Ovary (tissue), 7 donors: ENCODE measurements at regions not wholly inside any gene's neighbourhood (a gene's known extent, or its start where the extent isn't known, plus 50 kb on each side); places are given as distances from the start of the nearest gene placed in this dataset.

Source experiments
- DNase-seq, 5 donors: peaks; one replicate each; pipeline ENCODE4 v3.0.0-alpha.2; 2019 to 2020
- H3K27ac ChIP-seq, 2 donors: fragments of 200-600 bp; one replicate each; pipeline versions ENCODE4 v1.5.1 to v1.8.0; 2019 to 2022
- H3K27me3 ChIP-seq: fragments of 200-600 bp; one replicate; pipeline ENCODE4 v1.8.0; 2022
- H3K36me3 ChIP-seq: fragments of 200-600 bp; sonication (generic); one replicate; pipeline ENCODE4 v1.5.1; 2019
- H3K4me1 ChIP-seq: one replicate; pipeline ENCODE4 v1.8.1; 2013; ENCODE audit warnings: mild to moderate bottlenecking, moderate library complexity; ENCODE audit not compliant: insufficient read depth
- H3K4me3 ChIP-seq: fragments of 200-600 bp; sonication (generic); one replicate; pipeline ENCODE4 v1.5.1; 2017
- H3K9me3 ChIP-seq, 2 donors: fragments of 200-600 bp in 1 of 2; sonication (generic) in 1 of 2; one replicate each; pipeline versions ENCODE4 v1.5.1 to v1.8.1; 2013 to 2019; ENCODE audit warnings: mild to moderate bottlenecking in 1 of 2, moderate library complexity in 1 of 2
- EP300 ChIP-seq: sonication (generic); formaldehyde crosslinking; IDR thresholded peaks from one replicate; pipeline ENCODE4 v1.6.1; 2017; ENCODE audit warnings: antibody characterized with exemption
- POLR2A ChIP-seq: fragments of 450-650 bp; IDR thresholded peaks from one replicate; pipeline ENCODE4 v1.6.1; 2017; ENCODE audit warnings: antibody characterized with exemption, mild to moderate bottlenecking, moderate library complexity
- WGBS, 3 donors: extraction: QIAGEN DNeasy Blood & Tissue Kit in 1 of 3; methylation state at CpG; one replicate each; pipeline versions ENCODE4 v1.1.5 to v1.1.7; 2013 to 2017; 5-methylcytosine and 5-hydroxymethylcytosine counted together
- intact Hi-C, 4 donors: fragments of 100-400 bp; cut with DNase I; formaldehyde crosslinking; loops; one replicate each; pipeline versions ENCODE4 v1.11.0 to v1.15.1; 2022 to 2023
- TF ChIP-seq, protein P1 (sequence below), 3 donors: fragments of 450-650 bp in 2 of 3; fragments of 200-600 bp in 1 of 3; IDR thresholded peaks; one replicate each; pipeline versions ENCODE4 v1.5.1 to v1.8.0; 2016 to 2022; ENCODE audit warnings: antibody characterized with exemption in 3 of 3, mild to moderate bottlenecking in 1 of 3
- donor health status: DM: no; HTN: no; CAD: no; lungs with moderate emphysema.
- donor health status: DM: no; HTN: no; CAD: no.
- donor health status: Bipolar disorder and iron deficiency.
- donor health status: DM: no; HTN: no; CAD: no.
- donor health status: DM: yes; HTN: yes; CAD: no.

DNA sequence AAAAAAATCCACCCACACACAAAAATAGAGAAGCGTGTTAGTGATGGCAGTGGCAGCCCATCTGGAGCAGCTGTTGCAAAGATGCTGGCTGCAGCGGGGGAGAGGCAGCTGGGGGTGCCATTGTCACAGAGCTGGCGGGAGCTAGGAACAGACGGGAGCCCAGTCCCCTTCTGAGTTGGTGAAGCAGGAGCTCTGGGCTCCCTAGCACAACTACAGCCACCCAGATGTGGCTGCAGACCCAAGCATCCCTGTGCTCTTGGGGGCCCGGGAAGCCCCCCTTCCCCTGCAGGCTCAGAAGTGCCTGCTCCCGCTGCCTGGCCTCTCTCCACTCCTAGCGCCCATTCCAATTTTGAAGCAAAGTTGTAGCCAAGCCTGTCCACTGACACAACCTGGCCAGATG is 366.6 kb upstream of the MC4R start:
- TF ChIP-seq, protein P1, sequence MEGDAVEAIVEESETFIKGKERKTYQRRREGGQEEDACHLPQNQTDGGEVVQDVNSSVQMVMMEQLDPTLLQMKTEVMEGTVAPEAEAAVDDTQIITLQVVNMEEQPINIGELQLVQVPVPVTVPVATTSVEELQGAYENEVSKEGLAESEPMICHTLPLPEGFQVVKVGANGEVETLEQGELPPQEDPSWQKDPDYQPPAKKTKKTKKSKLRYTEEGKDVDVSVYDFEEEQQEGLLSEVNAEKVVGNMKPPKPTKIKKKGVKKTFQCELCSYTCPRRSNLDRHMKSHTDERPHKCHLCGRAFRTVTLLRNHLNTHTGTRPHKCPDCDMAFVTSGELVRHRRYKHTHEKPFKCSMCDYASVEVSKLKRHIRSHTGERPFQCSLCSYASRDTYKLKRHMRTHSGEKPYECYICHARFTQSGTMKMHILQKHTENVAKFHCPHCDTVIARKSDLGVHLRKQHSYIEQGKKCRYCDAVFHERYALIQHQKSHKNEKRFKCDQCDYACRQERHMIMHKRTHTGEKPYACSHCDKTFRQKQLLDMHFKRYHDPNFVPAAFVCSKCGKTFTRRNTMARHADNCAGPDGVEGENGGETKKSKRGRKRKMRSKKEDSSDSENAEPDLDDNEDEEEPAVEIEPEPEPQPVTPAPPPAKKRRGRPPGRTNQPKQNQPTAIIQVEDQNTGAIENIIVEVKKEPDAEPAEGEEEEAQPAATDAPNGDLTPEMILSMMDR (IDR thresholded peaks at IDR 0.05) = no peak
- TF ChIP-seq POLR2A (no peak), EP300 (no peak)

DNA sequence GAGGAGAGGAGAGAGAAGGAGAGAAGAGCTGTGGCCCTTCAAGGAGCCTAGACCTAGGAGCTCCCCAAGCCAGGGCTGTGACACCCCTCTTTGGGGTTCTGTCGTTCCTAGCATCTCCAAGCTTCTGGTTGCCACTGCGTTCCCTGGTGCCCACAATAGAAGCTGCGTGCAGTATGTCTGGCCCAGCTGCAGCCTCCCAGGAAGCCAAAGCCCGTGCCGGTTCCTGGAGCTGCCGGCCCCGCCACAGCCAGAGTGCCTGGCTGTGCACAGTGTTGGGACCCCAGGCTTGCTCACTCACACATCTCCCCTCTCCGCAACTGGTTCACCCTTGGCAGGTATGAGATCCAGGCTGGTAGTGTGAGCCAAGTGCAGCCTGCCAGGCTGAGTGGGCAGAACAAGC is 367.7 kb upstream of the MC4R start:
- no peaks in the 10 kb centered on the region for H3K27me3 ChIP-seq
- H3K4me3 ChIP-seq = no peak overlapping the region
- no peaks in the 10 kb centered on the region for H3K4me1 ChIP-seq
- TF ChIP-seq POLR2A (no peak), EP300 (no peak)
- TF ChIP-seq, protein P1 (IDR thresholded peaks at IDR 0.05) = no peak
- H3K36me3 ChIP-seq = no peaks in the 10 kb centered on the region
- intact Hi-C loops = no loop called here
- no peak for DNase-seq
- no peaks in the 10 kb centered on the region for H3K9me3 ChIP-seq
- 85 to 88% (median 87%) methylated on average over 8 of the region's 8 CpGs for WGBS, 3 donors
- no peak overlapping the region for H3K27ac ChIP-seq

More for the DNA sequence above, 366.6 kb upstream of the MC4R start:
- intact Hi-C loops = no loop called here
- Histone ChIP-seq H3K27me3 (no peaks in the 10 kb centered on the region), H3K36me3 (no peaks in the 10 kb centered on the region), H3K27ac (no peak overlapping the region), H3K4me3 (no peak overlapping the region), H3K9me3 (no peaks in the 10 kb centered on the region), H3K4me1 (no peaks in the 10 kb centered on the region)
- no peak for DNase-seq
- WGBS, 3 donors = 81 to 83% (median 82%) methylated on average over 7 of the region's 7 CpGs

DNA sequence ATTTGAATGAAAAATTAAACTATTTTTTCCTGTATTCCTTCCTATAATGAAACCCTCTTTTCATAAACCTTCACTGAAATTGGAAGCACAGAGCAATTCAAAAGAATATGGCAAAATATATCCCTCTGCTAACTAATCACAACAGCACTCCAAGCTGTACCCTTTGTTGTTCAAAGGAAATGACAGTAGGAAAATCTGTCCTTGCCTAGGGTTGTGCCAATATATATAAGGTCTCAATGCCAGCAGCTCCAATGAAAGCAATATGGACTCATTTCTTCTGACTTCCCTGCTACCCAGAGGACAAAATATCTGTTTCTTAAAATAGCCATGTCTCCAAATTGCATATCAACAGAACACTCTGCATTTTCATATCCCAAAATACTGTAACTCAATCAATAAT is 373.9 kb upstream of the MC4R start:
- no peak for DNase-seq
- intact Hi-C loops = no loop called here
- H3K4me1 ChIP-seq = no peaks in the 10 kb centered on the region
- H3K27me3 ChIP-seq = no peaks in the 10 kb centered on the region
- H3K27ac ChIP-seq = no peak overlapping the region
- H3K4me3 ChIP-seq = no peak overlapping the region
- H3K9me3 ChIP-seq = no peaks in the 10 kb centered on the region
- no peaks in the 10 kb centered on the region for H3K36me3 ChIP-seq
- TF ChIP-seq POLR2A (no peak), EP300 (no peak)

DNA sequence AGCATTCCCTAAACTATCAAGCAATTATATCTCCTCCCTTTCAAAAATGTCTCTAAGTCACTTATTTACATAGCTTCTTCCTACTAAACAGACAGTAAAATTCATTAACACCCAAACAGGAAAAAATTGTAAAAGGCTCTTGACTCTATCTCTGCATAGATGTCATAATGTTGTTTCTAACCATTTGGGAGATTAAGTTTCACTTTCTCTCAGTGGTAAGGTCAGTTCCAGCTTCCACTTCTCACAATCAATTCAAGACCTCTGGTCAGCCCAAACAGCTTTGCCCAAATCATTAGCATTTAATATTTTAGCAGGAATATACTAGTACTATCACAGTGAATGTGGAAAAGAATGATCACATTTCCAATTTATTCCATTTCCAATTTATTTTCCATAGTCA is 374.3 kb upstream of the MC4R start:
- DNase-seq = no peak
- H3K4me3 ChIP-seq = no peak overlapping the region
- H3K27me3 ChIP-seq = no peaks in the 10 kb centered on the region
- no peaks in the 10 kb centered on the region for H3K36me3 ChIP-seq
- intact Hi-C loops = no loop called here
- TF ChIP-seq, protein P1 (IDR thresholded peaks at IDR 0.05) = no peak
- TF ChIP-seq POLR2A (no peak), EP300 (no peak)
- H3K9me3 ChIP-seq = no peaks in the 10 kb centered on the region
- H3K4me1 ChIP-seq = no peaks in the 10 kb centered on the region
- H3K27ac ChIP-seq = no peak overlapping the region

DNA sequence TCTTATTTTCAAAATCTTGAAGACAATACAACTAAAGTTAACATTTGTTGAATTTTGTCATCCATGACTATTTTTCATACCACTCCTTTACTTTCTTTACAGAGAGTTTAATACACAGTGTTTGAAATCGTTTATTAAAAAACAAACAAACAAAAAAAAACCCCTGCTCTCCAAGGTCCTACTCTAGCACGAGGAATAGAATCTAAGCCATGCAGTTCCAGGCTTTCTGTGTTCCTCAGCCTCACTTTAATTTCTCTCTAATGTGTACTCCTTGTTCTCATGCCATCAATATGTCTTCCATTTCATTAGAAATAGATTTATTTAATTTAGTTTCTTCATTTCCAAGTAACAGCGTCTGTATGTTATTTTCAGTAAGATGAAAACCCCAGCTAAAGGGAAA is 381.2 kb upstream of the MC4R start:
- no peak for TF ChIP-seq POLR2A
- TF ChIP-seq, protein P1 (IDR thresholded peaks at IDR 0.05) = no peak
- no peak for TF ChIP-seq EP300
- DNase-seq = no peak
- H3K36me3 ChIP-seq = no peaks in the 10 kb centered on the region
- intact Hi-C loops = no loop called here
- 41 to 53% (median 44%) methylated on average over 3 of the region's 3 CpGs for WGBS, 3 donors
- no peak overlapping the region for H3K4me3 ChIP-seq
- H3K27ac ChIP-seq = no peak overlapping the region
- H3K9me3 ChIP-seq = no peaks in the 10 kb centered on the region
- H3K27me3 ChIP-seq = no peaks in the 10 kb centered on the region
- no peaks in the 10 kb centered on the region for H3K4me1 ChIP-seq
